WERI-Rb-1 (cell line): ENCODE measurements at regions not wholly inside any gene's neighbourhood (a gene's known extent, or its start where the extent isn't known, plus 50 kb on each side); places are given as distances from the start of the nearest gene placed in this dataset.

ENCODE experiments used
- DNase-seq: peaks from one replicate; pipeline ENCODE4 v3.0.0-alpha.2; 2020
- H3K27ac ChIP-seq: fragments of 250-450 bp; sonication (Bioruptor Pico); 2 replicates; pipeline ENCODE4 v1.5.1; 2020; ENCODE audit warnings: mild to moderate bottlenecking, moderate library complexity
- H3K27me3 ChIP-seq: fragments of 250-450 bp; sonication (Bioruptor Pico); 2 replicates; pipeline ENCODE4 v1.5.1; 2021; ENCODE audit warnings: mild to moderate bottlenecking, low read depth, moderate library complexity; ENCODE audit not compliant: insufficient read depth, severe bottlenecking
- H3K36me3 ChIP-seq: fragments of 250-450 bp; sonication (Bioruptor Pico); 2 replicates; pipeline ENCODE4 v1.5.1; 2020; ENCODE audit warnings: mild to moderate bottlenecking, moderate library complexity
- H3K4me3 ChIP-seq: 2 replicates; pipeline ENCODE4 v1.5.1; 2011; ENCODE audit warnings: low read depth, mild to moderate bottlenecking, control low read depth, low read length
- H3K9me3 ChIP-seq: fragments of 250-450 bp; sonication (Bioruptor Pico); 2 replicates; pipeline ENCODE4 v1.5.1; 2021; ENCODE audit warnings: mild to moderate bottlenecking, moderate library complexity; ENCODE audit not compliant: severe bottlenecking
- CTCF ChIP-seq: IDR thresholded peaks from 2 replicates; pipeline ENCODE4 v1.5.1; 2011; ENCODE audit warnings: low read depth, mild to moderate bottlenecking, control low read depth, inconsistent platforms, low read length

- DNase-seq: no peak
- Histone ChIP-seq H3K27me3 (no peaks in the 10 kb centered on the region), H3K9me3 (no peaks in the 10 kb centered on the region), H3K4me3 (no peak overlapping the region), H3K36me3 (no peaks in the 10 kb centered on the region), H3K27ac (no peak overlapping the region)
- no peak for TF ChIP-seq CTCF
Observed at GRCh38 chr4:144504883-144505282, 141.1 kb upstream of the HHIP start.

- DNase-seq: no peak
- no peak overlapping the region for H3K27ac ChIP-seq
- H3K9me3 ChIP-seq: no peaks in the 10 kb centered on the region
- H3K4me3 ChIP-seq: no peak overlapping the region
- TF ChIP-seq CTCF: no peak
- no peaks in the 10 kb centered on the region; the same call in 1 of the 2 replicates for H3K36me3 ChIP-seq
- H3K27me3 ChIP-seq: no peaks in the 10 kb centered on the region
Observed at GRCh38 chr4:144507311-144508101, 138.4 kb upstream of the HHIP start.

- Histone ChIP-seq H3K27me3 (no peaks in the 10 kb centered on the region), H3K36me3 (no peaks in the 10 kb centered on the region; the same call in 1 of the 2 replicates)
- no peak for DNase-seq
Observed at GRCh38 chr4:144509088-144510015, 136.6 kb upstream of the HHIP start.

GRCh38 chr4:144514736-144515135 is 131.2 kb upstream of the HHIP start:
- no peak for TF ChIP-seq CTCF
- Histone ChIP-seq H3K36me3 (no peaks in the 10 kb centered on the region; the same call in 1 of the 2 replicates), H3K27me3 (no peaks in the 10 kb centered on the region), H3K4me3 (no peak overlapping the region), H3K9me3 (no peaks in the 10 kb centered on the region), H3K27ac (no peak overlapping the region)
- DNase-seq: no peak

More at GRCh38 chr4:144509088-144510015, 136.6 kb upstream of the HHIP start:
- TF ChIP-seq CTCF: no peak
- H3K27ac ChIP-seq: no peak overlapping the region
- no peaks in the 10 kb centered on the region for H3K9me3 ChIP-seq
- H3K4me3 ChIP-seq: no peak overlapping the region

- no peak overlapping the region for H3K4me3 ChIP-seq
- no peak for DNase-seq
- H3K36me3 ChIP-seq: no peaks in the 10 kb centered on the region
- no peaks in the 10 kb centered on the region for H3K27me3 ChIP-seq
- no peak for TF ChIP-seq CTCF
- H3K9me3 ChIP-seq: peaks cover under 1% of the 10 kb centered on the region
- H3K27ac ChIP-seq: no peak overlapping the region
Observed at GRCh38 chr4:144518181-144518895, 127.6 kb upstream of the HHIP start.
